ENCODE measurements at regions not wholly inside any gene's neighbourhood (a gene's known extent, or its start where the extent isn't known, plus 50 kb on each side); places are given as distances from the start of the nearest gene placed in this dataset.

DNA sequence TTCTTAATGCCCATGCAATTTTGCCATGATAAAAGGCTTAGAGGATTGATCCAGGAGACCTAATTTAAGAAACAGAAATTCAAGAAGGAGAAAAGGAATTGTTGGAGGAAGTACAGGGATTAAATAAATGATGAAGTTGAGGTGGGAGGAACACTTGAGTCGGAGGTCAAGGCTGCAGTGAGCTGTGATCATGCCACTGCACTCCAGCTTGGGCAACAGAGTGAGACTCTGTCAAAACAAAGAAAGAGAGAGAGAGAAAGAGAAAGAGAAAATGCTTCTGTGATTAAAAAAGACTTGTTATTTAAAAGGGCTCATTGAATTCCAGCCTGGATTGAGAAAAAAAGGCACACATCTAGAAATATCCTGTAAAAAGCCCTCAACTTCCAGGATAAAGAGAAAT lies 123.2 kb downstream of the B3GNT2 start:
- TF ChIP-seq, protein P1, sequence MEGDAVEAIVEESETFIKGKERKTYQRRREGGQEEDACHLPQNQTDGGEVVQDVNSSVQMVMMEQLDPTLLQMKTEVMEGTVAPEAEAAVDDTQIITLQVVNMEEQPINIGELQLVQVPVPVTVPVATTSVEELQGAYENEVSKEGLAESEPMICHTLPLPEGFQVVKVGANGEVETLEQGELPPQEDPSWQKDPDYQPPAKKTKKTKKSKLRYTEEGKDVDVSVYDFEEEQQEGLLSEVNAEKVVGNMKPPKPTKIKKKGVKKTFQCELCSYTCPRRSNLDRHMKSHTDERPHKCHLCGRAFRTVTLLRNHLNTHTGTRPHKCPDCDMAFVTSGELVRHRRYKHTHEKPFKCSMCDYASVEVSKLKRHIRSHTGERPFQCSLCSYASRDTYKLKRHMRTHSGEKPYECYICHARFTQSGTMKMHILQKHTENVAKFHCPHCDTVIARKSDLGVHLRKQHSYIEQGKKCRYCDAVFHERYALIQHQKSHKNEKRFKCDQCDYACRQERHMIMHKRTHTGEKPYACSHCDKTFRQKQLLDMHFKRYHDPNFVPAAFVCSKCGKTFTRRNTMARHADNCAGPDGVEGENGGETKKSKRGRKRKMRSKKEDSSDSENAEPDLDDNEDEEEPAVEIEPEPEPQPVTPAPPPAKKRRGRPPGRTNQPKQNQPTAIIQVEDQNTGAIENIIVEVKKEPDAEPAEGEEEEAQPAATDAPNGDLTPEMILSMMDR (IDR thresholded peaks at IDR 0.05; ENCODE audit: low read length) = no peak
- TF ChIP-seq EZH2 (optimal IDR thresholded peaks at IDR 0.05; ENCODE audit: low read depth, low read length) (no peak), EZH2phosphoT487 (IDR thresholded peaks at IDR 0.05; ENCODE audit: low read length) (no peak)
- Histone ChIP-seq H3K9me2 (replicated peaks; ENCODE audit: insufficient read depth, low read length) (no peaks in the 10 kb centered on the region), H2AFZ (ENCODE audit: low read length) (no peak overlapping the region), H3K9ac (ENCODE audit: low read length) (no peak overlapping the region), H4K20me1 (ENCODE audit: insufficient read depth, low read length) (no peaks in the 10 kb centered on the region), H3K79me2 (ENCODE audit: low read length) (no peaks in the 10 kb centered on the region), H3K4me2 (ENCODE audit: low read depth, low read length) (no peak overlapping the region), H3K4me3 (ENCODE audit: low read length) (no peak overlapping the region), H3K27me3 (replicated peaks; ENCODE audit: insufficient read depth, low read length) (no peaks in the 10 kb centered on the region), H3K4me1 (ENCODE audit: low read length) (peaks cover 3% of the 10 kb centered on the region; the same call in 1 of the 2 replicates), H3K27ac (ENCODE audit: low read length) (no peak overlapping the region), H3K9me3 (replicated peaks; ENCODE audit: insufficient read depth, low read length) (no peaks in the 10 kb centered on the region), H3F3A (ENCODE audit: insufficient read depth, low read length) (no peaks in the 10 kb centered on the region), H3K36me3 (replicated peaks; ENCODE audit: insufficient read depth, low read length) (no peaks in the 10 kb centered on the region)
- DNase-seq = no peak

DNA sequence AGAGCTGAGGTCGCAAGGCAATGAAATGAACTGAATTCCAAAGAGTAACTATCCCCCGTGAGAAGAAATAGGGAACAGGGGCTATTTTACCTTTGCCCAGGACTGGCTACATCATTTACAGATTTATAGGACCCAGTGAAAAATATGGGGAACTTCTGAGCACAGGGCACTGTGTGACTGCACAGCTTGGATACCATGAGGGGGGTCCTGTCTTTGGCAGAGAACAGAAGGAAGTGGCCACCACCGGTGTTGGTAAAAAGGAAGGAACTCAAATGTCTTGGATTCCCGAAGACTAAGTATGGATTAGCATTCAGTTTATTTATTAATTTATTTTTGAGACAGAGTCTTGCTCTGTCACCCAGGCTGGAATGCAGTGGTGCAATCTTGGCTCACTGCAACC lies 119.6 kb downstream of the B3GNT2 start:
- Histone ChIP-seq H3K4me2 (ENCODE audit: low read depth, low read length) (no peak overlapping the region), H3K9me3 (replicated peaks; ENCODE audit: insufficient read depth, low read length) (no peaks in the 10 kb centered on the region)

DNA sequence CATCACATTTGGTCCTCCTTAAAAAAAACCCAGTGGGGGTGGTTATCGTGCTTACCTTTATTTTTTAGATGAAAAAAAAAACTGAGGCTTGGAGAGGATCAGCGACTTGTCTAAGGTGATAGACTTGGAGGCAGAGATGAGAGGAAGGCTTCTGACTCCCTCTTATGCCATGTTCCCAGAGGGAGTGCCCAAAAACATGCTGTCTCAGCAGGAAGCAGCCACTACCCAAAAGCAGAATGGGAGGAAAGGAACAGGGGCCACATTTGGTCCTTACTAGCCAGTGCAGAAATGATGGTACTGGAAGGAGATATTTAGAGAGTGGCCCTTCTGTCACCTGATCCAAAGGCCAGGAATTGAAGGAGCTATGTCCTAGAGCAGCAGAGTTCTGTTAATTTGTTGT lies 118.4 kb downstream of the B3GNT2 start:
- H3K4me3 ChIP-seq (ENCODE audit: low read length) = no peak overlapping the region
- no peak for DNase-seq
- no peak overlapping the region for H3K9ac ChIP-seq (ENCODE audit: low read length)

More for the DNA sequence above, 119.6 kb downstream of the B3GNT2 start:
- H3K9ac ChIP-seq (ENCODE audit: low read length) = no peak overlapping the region
- H3K9me2 ChIP-seq (replicated peaks; ENCODE audit: insufficient read depth, low read length) = no peaks in the 10 kb centered on the region
- H2AFZ ChIP-seq (ENCODE audit: low read length) = no peak overlapping the region
- H3K4me3 ChIP-seq (ENCODE audit: low read length) = no peak overlapping the region
- H3K36me3 ChIP-seq (replicated peaks; ENCODE audit: insufficient read depth, low read length) = no peaks in the 10 kb centered on the region
- TF ChIP-seq, protein P1 (IDR thresholded peaks at IDR 0.05; ENCODE audit: low read length) = no peak
- no peak for TF ChIP-seq EZH2phosphoT487 (IDR thresholded peaks at IDR 0.05; ENCODE audit: low read length)
- TF ChIP-seq EZH2 (optimal IDR thresholded peaks at IDR 0.05; ENCODE audit: low read depth, low read length) = no peak
- H3K27ac ChIP-seq (ENCODE audit: low read length) = no peak overlapping the region
- H3K4me1 ChIP-seq (ENCODE audit: low read length) = peaks cover 10% of the 10 kb centered on the region
- H3F3A ChIP-seq (ENCODE audit: insufficient read depth, low read length) = no peaks in the 10 kb centered on the region
- DNase-seq = no peak
- no peaks in the 10 kb centered on the region for H4K20me1 ChIP-seq (ENCODE audit: insufficient read depth, low read length)
- H3K27me3 ChIP-seq (replicated peaks; ENCODE audit: insufficient read depth, low read length) = no peaks in the 10 kb centered on the region
- H3K79me2 ChIP-seq (ENCODE audit: low read length) = no peaks in the 10 kb centered on the region

More for the DNA sequence above, 118.4 kb downstream of the B3GNT2 start:
- no peaks in the 10 kb centered on the region for H3K36me3 ChIP-seq (replicated peaks; ENCODE audit: insufficient read depth, low read length)
- peaks cover 10% of the 10 kb centered on the region for H3K4me1 ChIP-seq (ENCODE audit: low read length)
- H3K27ac ChIP-seq (ENCODE audit: low read length) = no peak overlapping the region
- no peaks in the 10 kb centered on the region for H3F3A ChIP-seq (ENCODE audit: insufficient read depth, low read length)
- TF ChIP-seq, protein P1 (IDR thresholded peaks at IDR 0.05; ENCODE audit: low read length) = no peak
- TF ChIP-seq EZH2 (optimal IDR thresholded peaks at IDR 0.05; ENCODE audit: low read depth, low read length) = no peak
- no peak for TF ChIP-seq EZH2phosphoT487 (IDR thresholded peaks at IDR 0.05; ENCODE audit: low read length)
- no peak overlapping the region; the same call in 1 of the 2 replicates for H3K4me2 ChIP-seq (ENCODE audit: low read depth, low read length)
- H4K20me1 ChIP-seq (ENCODE audit: insufficient read depth, low read length) = no peaks in the 10 kb centered on the region
- no peaks in the 10 kb centered on the region for H3K9me2 ChIP-seq (replicated peaks; ENCODE audit: insufficient read depth, low read length)
- H3K9me3 ChIP-seq (replicated peaks; ENCODE audit: insufficient read depth, low read length) = no peaks in the 10 kb centered on the region
- H2AFZ ChIP-seq (ENCODE audit: low read length) = no peak overlapping the region
- H3K27me3 ChIP-seq (replicated peaks; ENCODE audit: insufficient read depth, low read length) = no peaks in the 10 kb centered on the region
- H3K79me2 ChIP-seq (ENCODE audit: low read length) = no peaks in the 10 kb centered on the region

All from MM.1S (cell line).